ENCODE measurements at regions not wholly inside any gene's neighbourhood (a gene's known extent, or its start where the extent isn't known, plus 50 kb on each side); places are given as distances from the start of the nearest gene placed in this dataset.

- TF ChIP-seq CTCF (IDR thresholded peaks at IDR 0.05; ENCODE audit: insufficient read depth, low read length), result no peak
- no peak overlapping the region for H3K4me3 ChIP-seq (ENCODE audit: low read depth, low read length)
- no peak for DNase-seq (ENCODE audit: low read depth)
These were observed 138.9 kb upstream of the AHR start for GRCh38 chr7:17159500-17160037.

GRCh38 chr7:17166824-17167379 is 131.6 kb upstream of the AHR start:
- no peak overlapping the region for H3K4me3 ChIP-seq (ENCODE audit: low read depth, low read length)
- TF ChIP-seq CTCF (IDR thresholded peaks at IDR 0.05; ENCODE audit: insufficient read depth, low read length), result no peak
- no peak for DNase-seq (ENCODE audit: low read depth)

GRCh38 chr7:17168416-17168815 is 130.0 kb upstream of the AHR start:
- no peak for TF ChIP-seq CTCF (IDR thresholded peaks at IDR 0.05; ENCODE audit: insufficient read depth, low read length)

DNA sequence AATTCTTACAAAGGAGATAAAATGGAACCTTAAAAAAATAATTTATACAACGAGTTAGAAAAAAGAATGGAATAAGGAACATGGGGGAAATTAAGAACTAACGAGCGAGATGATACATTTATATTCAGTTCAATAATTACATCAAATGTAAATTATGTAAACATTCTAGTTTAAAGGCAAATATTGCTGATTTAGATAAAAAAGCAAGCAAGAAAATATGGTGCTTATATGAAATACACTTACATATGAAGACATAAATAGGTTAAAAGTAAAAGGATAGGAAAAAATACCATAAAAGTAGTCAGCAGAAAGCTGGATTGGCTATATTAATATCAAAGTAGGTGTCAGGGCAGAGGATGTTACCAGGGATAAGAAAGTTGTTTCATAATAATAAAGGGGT is 127.0 kb upstream of the AHR start:
- no peak for DNase-seq (ENCODE audit: low read depth)
- no peak for TF ChIP-seq CTCF (IDR thresholded peaks at IDR 0.05; ENCODE audit: insufficient read depth, low read length)
- H3K4me3 ChIP-seq (ENCODE audit: low read depth, low read length), result no peak overlapping the region

More at GRCh38 chr7:17168416-17168815, 130.0 kb upstream of the AHR start:
- no peak for DNase-seq (ENCODE audit: low read depth)
- no peak overlapping the region for H3K4me3 ChIP-seq (ENCODE audit: low read depth, low read length)

DNA sequence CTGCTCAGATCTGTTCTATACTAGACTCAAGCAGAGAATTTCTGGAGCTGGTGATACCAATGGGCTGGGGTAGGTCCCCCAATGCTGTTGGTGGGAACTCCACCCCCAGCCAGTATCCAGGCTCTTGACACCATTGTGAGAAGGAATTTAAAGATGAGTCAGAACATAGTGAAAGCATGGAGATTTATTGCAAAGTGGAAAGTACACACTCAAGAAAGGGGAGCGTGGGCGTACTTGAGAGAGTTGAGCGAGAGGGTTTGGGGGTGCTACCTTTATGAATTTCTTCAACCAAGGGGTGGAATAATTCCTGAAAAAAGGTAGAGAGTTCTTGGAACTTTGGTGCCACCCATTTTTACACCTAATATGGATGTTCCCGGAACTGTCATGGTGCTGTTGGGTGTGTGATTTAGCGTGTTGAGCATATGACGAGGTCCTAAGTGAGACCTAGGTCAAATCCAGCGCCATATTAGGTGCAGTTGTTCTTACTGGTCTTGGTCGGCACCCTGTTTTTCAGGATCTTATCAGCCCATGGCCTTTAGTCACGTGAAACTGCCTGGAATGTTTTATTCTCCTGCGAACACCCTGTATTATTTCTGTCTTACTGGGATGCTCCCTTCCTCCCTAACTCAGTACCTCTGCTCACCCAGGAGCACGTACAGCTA is 122.0 kb upstream of the AHR start:
- DNase-seq (ENCODE audit: low read depth), result no peak

DNA sequence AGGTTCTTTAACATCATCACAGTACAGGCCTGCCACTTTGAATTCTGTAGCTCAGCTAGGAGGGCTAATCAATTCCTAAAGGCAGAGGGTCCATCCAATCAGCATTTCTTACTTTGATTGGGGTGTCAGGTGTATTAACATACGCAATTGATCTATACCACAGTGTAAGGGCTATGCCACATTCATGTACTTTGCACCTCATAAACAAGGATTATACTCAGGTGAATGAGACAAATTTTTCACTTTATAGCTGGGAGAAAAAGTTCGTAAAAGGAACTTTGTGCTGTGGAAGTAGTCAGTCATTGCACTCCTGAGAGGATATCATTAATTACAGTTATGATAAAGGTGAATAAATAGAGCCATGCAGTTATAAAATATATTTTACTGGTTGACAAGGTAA is 119.9 kb upstream of the AHR start:
- no peak for DNase-seq (ENCODE audit: low read depth)
- no peak overlapping the region for H3K4me3 ChIP-seq (ENCODE audit: low read depth, low read length)
- TF ChIP-seq CTCF (IDR thresholded peaks at IDR 0.05; ENCODE audit: insufficient read depth, low read length), result no peak

More for the DNA sequence above, 122.0 kb upstream of the AHR start:
- TF ChIP-seq CTCF (IDR thresholded peaks at IDR 0.05; ENCODE audit: insufficient read depth, low read length), result no peak
- H3K4me3 ChIP-seq (ENCODE audit: low read depth, low read length), result no peak overlapping the region
